Vagina (tissue), 2 donors: ENCODE measurements at regions not wholly inside any gene's neighbourhood (a gene's known extent, or its start where the extent isn't known, plus 50 kb on each side); places are given as distances from the start of the nearest gene placed in this dataset.

Experiments used
- DNase-seq, 2 donors: peaks; one replicate each; pipeline ENCODE4 v3.0.0-alpha.2; 2017; ENCODE audit errors: extremely low spot score in 2 of 2
- H3K27ac ChIP-seq: fragments of 200-600 bp; sonication (generic); one replicate; pipeline ENCODE4 v1.5.1; 2019
- H3K27me3 ChIP-seq: fragments of 200-600 bp; sonication (generic); one replicate; pipeline ENCODE4 v1.5.1; 2019
- H3K36me3 ChIP-seq, 2 donors: fragments of 200-600 bp; sonication (generic); one replicate each; pipeline ENCODE4 v1.5.1; 2017 to 2019
- H3K4me1 ChIP-seq: fragments of 200-600 bp; sonication (generic); one replicate; pipeline ENCODE4 v1.5.1; 2019
- H3K4me3 ChIP-seq, 2 donors: fragments of 200-600 bp; sonication (generic); 1 replicate in 1 of 2; 2 replicates in 1 of 2; pipeline ENCODE4 v1.5.1; 2016 to 2019
- H3K9me3 ChIP-seq: fragments of 200-600 bp; sonication (generic); one replicate; pipeline ENCODE4 v1.5.1; 2019
- CTCF ChIP-seq, 3 experiments: fragments of 450-650 bp in 2 of 3; fragments of 200-600 bp in 1 of 3; sonication (generic) in 1 of 3; IDR thresholded peaks; one replicate each; pipeline ENCODE4 v1.5.1; 2017 to 2019; ENCODE audit warnings: antibody characterized with exemption in 3 of 3, mild to moderate bottlenecking in 2 of 3, moderate library complexity in 2 of 3
- POLR2A ChIP-seq, 2 donors: fragments of 450-650 bp; IDR thresholded peaks; one replicate each; pipeline ENCODE4 v1.6.1; 2017; ENCODE audit warnings: antibody characterized with exemption in 2 of 2, mild to moderate bottlenecking in 2 of 2, moderate library complexity in 2 of 2
- POLR2AphosphoS5 ChIP-seq, 2 donors: sonication (generic); formaldehyde crosslinking; IDR thresholded peaks; one replicate each; pipeline ENCODE4 v1.9.0; 2017; ENCODE audit warnings: antibody characterized with exemption in 2 of 2, mild to moderate bottlenecking in 2 of 2, low read depth in 1 of 2; ENCODE audit not compliant: insufficient read depth in 1 of 2
- intact Hi-C: fragments of 100-400 bp; cut with DNase I; formaldehyde crosslinking; loops from one replicate; pipeline ENCODE4 v1.15.1; 2023

GRCh38 chr2:150925611-150926010 lies 336.1 kb downstream of the RBM43 start:
- no peak for DNase-seq
- TF ChIP-seq POLR2A (IDR thresholded peaks at IDR 0.05) (no peak), CTCF (IDR thresholded peaks at IDR 0.05) (no peak), POLR2AphosphoS5 (IDR thresholded peaks at IDR 0.05; ENCODE audit: insufficient read depth in 1 of 2, low read depth in 1 of 2) (no peak)
- H3K9me3 ChIP-seq = no peaks in the 10 kb centered on the region
- intact Hi-C loops = no loop called here
- no peaks in the 10 kb centered on the region for H3K27me3 ChIP-seq
- no peak overlapping the region for H3K27ac ChIP-seq
- H3K36me3 ChIP-seq = no peaks in the 10 kb centered on the region
- H3K4me1 ChIP-seq = no peaks in the 10 kb centered on the region
- H3K4me3 ChIP-seq = no peak overlapping the region

- Histone ChIP-seq H3K27ac (no peak overlapping the region), H3K4me1 (no peaks in the 10 kb centered on the region), H3K36me3 (no peaks in the 10 kb centered on the region), H3K27me3 (no peaks in the 10 kb centered on the region), H3K9me3 (no peaks in the 10 kb centered on the region), H3K4me3 (no peak overlapping the region)
- no peak for DNase-seq
- TF ChIP-seq CTCF (IDR thresholded peaks at IDR 0.05) (no peak), POLR2A (IDR thresholded peaks at IDR 0.05) (no peak)
- intact Hi-C loops = no loop called here
Observed at GRCh38 chr2:150924878-150925277, 336.8 kb downstream of the RBM43 start.

GRCh38 chr2:150919901-150920300 lies 341.8 kb downstream of the RBM43 start:
- Histone ChIP-seq H3K27me3 (no peaks in the 10 kb centered on the region), H3K9me3 (no peaks in the 10 kb centered on the region), H3K27ac (no peak overlapping the region), H3K4me1 (no peaks in the 10 kb centered on the region), H3K4me3 (no peak overlapping the region), H3K36me3 (no peaks in the 10 kb centered on the region)
- no peak for DNase-seq
- intact Hi-C loops = no loop called here
- TF ChIP-seq POLR2A (IDR thresholded peaks at IDR 0.05) = no peak
- no peak for TF ChIP-seq POLR2AphosphoS5 (IDR thresholded peaks at IDR 0.05; ENCODE audit: insufficient read depth in 1 of 2, low read depth in 1 of 2)
- no peak for TF ChIP-seq CTCF (IDR thresholded peaks at IDR 0.05)

GRCh38 chr2:150917961-150918713 lies 343.5 kb downstream of the RBM43 start:
- Histone ChIP-seq H3K27ac (no peak overlapping the region), H3K4me3 (no peak overlapping the region), H3K4me1 (peaks cover under 1% of the 10 kb centered on the region), H3K9me3 (no peaks in the 10 kb centered on the region), H3K36me3 (no peaks in the 10 kb centered on the region), H3K27me3 (no peaks in the 10 kb centered on the region)
- no peak for DNase-seq
- intact Hi-C loops = no loop called here
- TF ChIP-seq POLR2A (IDR thresholded peaks at IDR 0.05) (no peak), CTCF (IDR thresholded peaks at IDR 0.05) (no peak), POLR2AphosphoS5 (IDR thresholded peaks at IDR 0.05; ENCODE audit: insufficient read depth in 1 of 2, low read depth in 1 of 2) (no peak)
